Keratinocyte (primary cell): ENCODE measurements at regions not wholly inside any gene's neighbourhood (a gene's known extent, or its start where the extent isn't known, plus 50 kb on each side); places are given as distances from the start of the nearest gene placed in this dataset.

ENCODE experiments used
- CTCF ChIP-seq, 3 experiments: IDR thresholded peaks in 1 of 3; conservative IDR thresholded peaks in 1 of 3; optimal IDR thresholded peaks in 1 of 3; 2 replicates in 2 of 3; 3 replicates in 1 of 3; pipeline versions ENCODE3 to v1.5.1; 2011; ENCODE audit warnings: low read length in 3 of 3, mild to moderate bottlenecking in 3 of 3, moderate library complexity in 2 of 3, control low read depth in 1 of 3, inconsistent platforms in 1 of 3; ENCODE audit not compliant: insufficient read depth in 2 of 3; ENCODE audit errors: extremely low read depth in 1 of 3
- EZH2 ChIP-seq: IDR thresholded peaks from one replicate; pipeline ENCODE4 v1.6.1; 2012; ENCODE audit warnings: inconsistent platforms, mild to moderate bottlenecking, low read length, moderate library complexity

DNA sequence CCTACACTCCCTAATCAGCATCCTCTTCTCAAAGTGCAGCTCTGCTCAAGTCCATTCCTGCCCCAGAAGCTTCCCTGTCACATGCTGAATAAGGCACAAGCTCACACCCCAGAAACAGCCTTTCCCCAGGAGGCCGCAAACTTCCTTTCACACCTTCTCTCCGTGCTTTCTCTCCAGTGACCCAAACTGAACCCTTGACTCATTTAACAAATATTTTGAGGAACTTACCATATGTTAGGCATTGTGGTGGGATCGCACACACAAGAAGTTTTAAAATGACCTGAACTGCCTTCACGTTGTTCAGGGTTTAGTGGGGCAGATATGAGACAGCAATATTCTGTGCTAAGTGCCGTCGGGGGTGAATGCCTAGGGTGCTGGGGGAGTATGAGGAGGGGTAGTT lies 161.3 kb downstream of the INSIG2 start:
- no peak for TF ChIP-seq CTCF (optimal IDR thresholded peaks at IDR 0.05 in 1 of 3, IDR thresholded peaks at IDR 0.05 in 1 of 3, conservative IDR thresholded peaks at IDR 0.05 in 1 of 3; ENCODE audit: extremely low read depth in 1 of 3, insufficient read depth in 2 of 3, low read length in 3 of 3)
- no peak for TF ChIP-seq EZH2
